ENCODE measurements at regions not wholly inside any gene's neighbourhood (a gene's known extent, or its start where the extent isn't known, plus 50 kb on each side); places are given as distances from the start of the nearest gene placed in this dataset.

- no peak for TF ChIP-seq JUN (IDR thresholded peaks at IDR 0.05; ENCODE audit: borderline replicate concordance, insufficient read depth, insufficient read length, low read depth)
- TF ChIP-seq, protein P1, sequence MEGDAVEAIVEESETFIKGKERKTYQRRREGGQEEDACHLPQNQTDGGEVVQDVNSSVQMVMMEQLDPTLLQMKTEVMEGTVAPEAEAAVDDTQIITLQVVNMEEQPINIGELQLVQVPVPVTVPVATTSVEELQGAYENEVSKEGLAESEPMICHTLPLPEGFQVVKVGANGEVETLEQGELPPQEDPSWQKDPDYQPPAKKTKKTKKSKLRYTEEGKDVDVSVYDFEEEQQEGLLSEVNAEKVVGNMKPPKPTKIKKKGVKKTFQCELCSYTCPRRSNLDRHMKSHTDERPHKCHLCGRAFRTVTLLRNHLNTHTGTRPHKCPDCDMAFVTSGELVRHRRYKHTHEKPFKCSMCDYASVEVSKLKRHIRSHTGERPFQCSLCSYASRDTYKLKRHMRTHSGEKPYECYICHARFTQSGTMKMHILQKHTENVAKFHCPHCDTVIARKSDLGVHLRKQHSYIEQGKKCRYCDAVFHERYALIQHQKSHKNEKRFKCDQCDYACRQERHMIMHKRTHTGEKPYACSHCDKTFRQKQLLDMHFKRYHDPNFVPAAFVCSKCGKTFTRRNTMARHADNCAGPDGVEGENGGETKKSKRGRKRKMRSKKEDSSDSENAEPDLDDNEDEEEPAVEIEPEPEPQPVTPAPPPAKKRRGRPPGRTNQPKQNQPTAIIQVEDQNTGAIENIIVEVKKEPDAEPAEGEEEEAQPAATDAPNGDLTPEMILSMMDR (IDR thresholded peaks at IDR 0.05; ENCODE audit: extremely low read depth in 1 of 2, insufficient read depth in 1 of 2, low read depth in 1 of 2, low read length in 2 of 2), result no peak
- no peak for TF ChIP-seq POLR2A (IDR thresholded peaks at IDR 0.05; ENCODE audit: low read depth, low read length)
Observed at GRCh38 chr2:156017341-156017885, 315.1 kb downstream of the NR4A2 start.
